Neural cell (in vitro differentiated cells): ENCODE measurements at regions not wholly inside any gene's neighbourhood (a gene's known extent, or its start where the extent isn't known, plus 50 kb on each side); places are given as distances from the start of the nearest gene placed in this dataset.

Experiments used
- H2AFZ ChIP-seq: fragments of 200-600, 300-800 bp; sonication (generic), shearing (Covaris generic); 2 replicates; pipeline ENCODE4 v1.6.0; 2014; ENCODE audit warnings: low read depth, mild to moderate bottlenecking, antibody characterized with exemption, low read length, moderate library complexity
- H3F3A ChIP-seq: fragments of 200-600 bp; shearing (Covaris generic); 2 replicates; pipeline ENCODE4 v1.6.1; 2016; ENCODE audit warnings: mild to moderate bottlenecking, moderate library complexity, mixed read lengths, antibody characterized with exemption, low read length; ENCODE audit not compliant: insufficient read depth, poor library complexity, severe bottlenecking
- H3K27ac ChIP-seq: fragments of 200-600, 300-800 bp; sonication (generic), shearing (Covaris generic); 2 replicates; pipeline ENCODE4 v1.5.1; 2014; ENCODE audit warnings: mild to moderate bottlenecking, low read length, moderate library complexity
- H3K27me3 ChIP-seq: fragments of 300-800, 200-600 bp; sonication (generic), shearing (Covaris generic); 2 replicates; pipeline ENCODE4 v1.6.0; 2014; ENCODE audit warnings: mild to moderate bottlenecking, low read depth, low read length, moderate library complexity; ENCODE audit not compliant: insufficient read depth
- H3K36me3 ChIP-seq: fragments of 300-800, 200-600 bp; sonication (generic), shearing (Covaris generic); 2 replicates; pipeline ENCODE4 v1.5.1; 2014; ENCODE audit warnings: mild to moderate bottlenecking, antibody characterized with exemption, low read length, moderate library complexity; ENCODE audit not compliant: insufficient read depth
- H3K4me2 ChIP-seq: fragments of 300-800, 200-600 bp; sonication (generic), shearing (Covaris generic); 2 replicates; pipeline ENCODE4 v1.6.0; 2014; ENCODE audit warnings: mild to moderate bottlenecking, low read length
- H3K4me3 ChIP-seq: fragments of 300-800, 200-600 bp; sonication (generic), shearing (Covaris generic); 2 replicates; pipeline ENCODE4 v1.5.1; 2014; ENCODE audit warnings: mild to moderate bottlenecking, low read length, moderate library complexity
- H3K79me2 ChIP-seq: fragments of 200-600 bp; shearing (Covaris generic); replicated peaks from 2 replicates; pipeline ENCODE4 v1.6.0; 2014; ENCODE audit warnings: mild to moderate bottlenecking, low read length, moderate library complexity; ENCODE audit not compliant: insufficient read depth
- H3K9ac ChIP-seq: fragments of 300-800, 200-600 bp; sonication (generic), shearing (Covaris generic); 2 replicates; pipeline ENCODE4 v1.6.1; 2016; ENCODE audit warnings: mild to moderate bottlenecking, low read length, mixed read lengths
- H3K9me2 ChIP-seq: fragments of 200-600 bp; shearing (Covaris generic); 2 replicates; pipeline ENCODE4 v1.6.1; 2016; ENCODE audit warnings: mild to moderate bottlenecking, low read length, mixed read lengths; ENCODE audit not compliant: insufficient read depth
- H3K9me3 ChIP-seq: fragments of 200-600, 300-800 bp; sonication (generic), shearing (Covaris generic); 2 replicates; pipeline ENCODE4 v1.6.1; 2016; ENCODE audit warnings: mild to moderate bottlenecking, mixed run types, low read length, moderate library complexity, mixed read lengths
- H4K20me1 ChIP-seq: fragments of 200-600 bp; shearing (Covaris generic); 2 replicates; pipeline ENCODE4 v1.6.1; 2016; ENCODE audit warnings: mild to moderate bottlenecking, mixed run types; ENCODE audit not compliant: insufficient read depth
- EP300 ChIP-seq: fragments of 450-650 bp; conservative IDR thresholded peaks from 2 replicates; pipeline ENCODE4 v1.6.1; 2014; ENCODE audit warnings: antibody characterized with exemption, mild to moderate bottlenecking, moderate library complexity; ENCODE audit not compliant: poor library complexity, severe bottlenecking
- EZH2 ChIP-seq: fragments of 200-600, 300-800 bp; shearing (Covaris generic), sonication (generic); IDR thresholded peaks from 2 replicates; pipeline ENCODE4 v1.6.1; 2014; ENCODE audit warnings: antibody characterized with exemption, low read length, borderline replicate concordance, mild to moderate bottlenecking; ENCODE audit not compliant: insufficient read depth, poor library complexity, severe bottlenecking
- MXI1 ChIP-seq: fragments of 450-650 bp; conservative IDR thresholded peaks from 2 replicates; pipeline ENCODE4 v1.6.1; 2014; ENCODE audit warnings: antibody characterized with exemption, mild to moderate bottlenecking; ENCODE audit not compliant: poor library complexity, severe bottlenecking
- POLR2AphosphoS5 ChIP-seq: IDR thresholded peaks from 2 replicates; pipeline ENCODE4 v1.6.1; 2012
- RAD21 ChIP-seq: fragments of 450-650 bp; conservative IDR thresholded peaks from 2 replicates; pipeline ENCODE4 v1.6.1; 2014; ENCODE audit warnings: antibody characterized with exemption, mild to moderate bottlenecking, moderate library complexity
- SMC3 ChIP-seq: fragments of 450-650 bp; conservative IDR thresholded peaks from 2 replicates; pipeline ENCODE4 v1.6.1; 2014; ENCODE audit warnings: antibody characterized with exemption, mild to moderate bottlenecking, moderate library complexity; ENCODE audit not compliant: poor library complexity
- TAF1 ChIP-seq: IDR thresholded peaks from 2 replicates; pipeline ENCODE4 v1.6.1; 2012; ENCODE audit warnings: low read depth
- TF ChIP-seq, protein P1 (sequence below): fragments of 450-650 bp; IDR thresholded peaks from 2 replicates; pipeline ENCODE4 v1.5.1; 2014; ENCODE audit warnings: antibody characterized with exemption, mild to moderate bottlenecking, moderate library complexity; ENCODE audit not compliant: poor library complexity, severe bottlenecking
- TF ChIP-seq, protein P2 (sequence below): IDR thresholded peaks from 2 replicates; pipeline ENCODE4 v1.6.1; 2012; ENCODE audit warnings: borderline replicate concordance

DNA sequence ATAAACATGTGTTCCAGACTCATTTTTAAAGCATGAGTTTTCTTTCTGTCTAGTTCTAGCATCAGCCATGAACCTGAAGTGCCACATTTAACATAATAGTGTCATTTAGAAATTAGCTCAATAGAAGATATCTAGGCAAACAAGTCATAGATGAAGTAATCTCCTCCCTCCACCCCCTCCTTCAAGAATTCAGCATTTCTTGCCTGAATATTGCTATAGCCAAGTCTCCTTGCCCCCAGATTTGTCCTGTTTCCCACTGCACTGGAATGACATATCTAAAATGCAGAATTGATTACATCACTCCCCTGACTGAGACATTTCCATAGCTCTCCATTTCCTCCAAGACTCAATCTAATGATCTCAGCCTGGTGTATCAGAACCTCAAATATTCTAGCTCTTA lies 134.9 kb upstream of the BACH2 start:
- H3K27ac ChIP-seq: peak overlapping the region; percentile 4
- H3K9me3 ChIP-seq: no peaks in the 10 kb centered on the region
- no peak overlapping the region for H3K4me2 ChIP-seq
- no peak for TF ChIP-seq MXI1
- no peak for TF ChIP-seq EP300
- no peak for TF ChIP-seq TAF1
- TF ChIP-seq SMC3: no peak
- no peak for TF ChIP-seq POLR2AphosphoS5
- TF ChIP-seq, protein P1, sequence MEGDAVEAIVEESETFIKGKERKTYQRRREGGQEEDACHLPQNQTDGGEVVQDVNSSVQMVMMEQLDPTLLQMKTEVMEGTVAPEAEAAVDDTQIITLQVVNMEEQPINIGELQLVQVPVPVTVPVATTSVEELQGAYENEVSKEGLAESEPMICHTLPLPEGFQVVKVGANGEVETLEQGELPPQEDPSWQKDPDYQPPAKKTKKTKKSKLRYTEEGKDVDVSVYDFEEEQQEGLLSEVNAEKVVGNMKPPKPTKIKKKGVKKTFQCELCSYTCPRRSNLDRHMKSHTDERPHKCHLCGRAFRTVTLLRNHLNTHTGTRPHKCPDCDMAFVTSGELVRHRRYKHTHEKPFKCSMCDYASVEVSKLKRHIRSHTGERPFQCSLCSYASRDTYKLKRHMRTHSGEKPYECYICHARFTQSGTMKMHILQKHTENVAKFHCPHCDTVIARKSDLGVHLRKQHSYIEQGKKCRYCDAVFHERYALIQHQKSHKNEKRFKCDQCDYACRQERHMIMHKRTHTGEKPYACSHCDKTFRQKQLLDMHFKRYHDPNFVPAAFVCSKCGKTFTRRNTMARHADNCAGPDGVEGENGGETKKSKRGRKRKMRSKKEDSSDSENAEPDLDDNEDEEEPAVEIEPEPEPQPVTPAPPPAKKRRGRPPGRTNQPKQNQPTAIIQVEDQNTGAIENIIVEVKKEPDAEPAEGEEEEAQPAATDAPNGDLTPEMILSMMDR: no peak
- TF ChIP-seq RAD21: no peak
- no peak for TF ChIP-seq EZH2
- TF ChIP-seq, protein P2, sequence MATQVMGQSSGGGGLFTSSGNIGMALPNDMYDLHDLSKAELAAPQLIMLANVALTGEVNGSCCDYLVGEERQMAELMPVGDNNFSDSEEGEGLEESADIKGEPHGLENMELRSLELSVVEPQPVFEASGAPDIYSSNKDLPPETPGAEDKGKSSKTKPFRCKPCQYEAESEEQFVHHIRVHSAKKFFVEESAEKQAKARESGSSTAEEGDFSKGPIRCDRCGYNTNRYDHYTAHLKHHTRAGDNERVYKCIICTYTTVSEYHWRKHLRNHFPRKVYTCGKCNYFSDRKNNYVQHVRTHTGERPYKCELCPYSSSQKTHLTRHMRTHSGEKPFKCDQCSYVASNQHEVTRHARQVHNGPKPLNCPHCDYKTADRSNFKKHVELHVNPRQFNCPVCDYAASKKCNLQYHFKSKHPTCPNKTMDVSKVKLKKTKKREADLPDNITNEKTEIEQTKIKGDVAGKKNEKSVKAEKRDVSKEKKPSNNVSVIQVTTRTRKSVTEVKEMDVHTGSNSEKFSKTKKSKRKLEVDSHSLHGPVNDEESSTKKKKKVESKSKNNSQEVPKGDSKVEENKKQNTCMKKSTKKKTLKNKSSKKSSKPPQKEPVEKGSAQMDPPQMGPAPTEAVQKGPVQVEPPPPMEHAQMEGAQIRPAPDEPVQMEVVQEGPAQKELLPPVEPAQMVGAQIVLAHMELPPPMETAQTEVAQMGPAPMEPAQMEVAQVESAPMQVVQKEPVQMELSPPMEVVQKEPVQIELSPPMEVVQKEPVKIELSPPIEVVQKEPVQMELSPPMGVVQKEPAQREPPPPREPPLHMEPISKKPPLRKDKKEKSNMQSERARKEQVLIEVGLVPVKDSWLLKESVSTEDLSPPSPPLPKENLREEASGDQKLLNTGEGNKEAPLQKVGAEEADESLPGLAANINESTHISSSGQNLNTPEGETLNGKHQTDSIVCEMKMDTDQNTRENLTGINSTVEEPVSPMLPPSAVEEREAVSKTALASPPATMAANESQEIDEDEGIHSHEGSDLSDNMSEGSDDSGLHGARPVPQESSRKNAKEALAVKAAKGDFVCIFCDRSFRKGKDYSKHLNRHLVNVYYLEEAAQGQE: no peak
- no peaks in the 10 kb centered on the region for H4K20me1 ChIP-seq
- H3K4me3 ChIP-seq: no peak overlapping the region
- H3K79me2 ChIP-seq: no peaks in the 10 kb centered on the region
- no peaks in the 10 kb centered on the region for H3K36me3 ChIP-seq
- no peak overlapping the region for H3K9ac ChIP-seq
- H3F3A ChIP-seq: no peaks in the 10 kb centered on the region
- no peak overlapping the region for H2AFZ ChIP-seq
- no peaks in the 10 kb centered on the region for H3K27me3 ChIP-seq
- H3K9me2 ChIP-seq: no peaks in the 10 kb centered on the region

DNA sequence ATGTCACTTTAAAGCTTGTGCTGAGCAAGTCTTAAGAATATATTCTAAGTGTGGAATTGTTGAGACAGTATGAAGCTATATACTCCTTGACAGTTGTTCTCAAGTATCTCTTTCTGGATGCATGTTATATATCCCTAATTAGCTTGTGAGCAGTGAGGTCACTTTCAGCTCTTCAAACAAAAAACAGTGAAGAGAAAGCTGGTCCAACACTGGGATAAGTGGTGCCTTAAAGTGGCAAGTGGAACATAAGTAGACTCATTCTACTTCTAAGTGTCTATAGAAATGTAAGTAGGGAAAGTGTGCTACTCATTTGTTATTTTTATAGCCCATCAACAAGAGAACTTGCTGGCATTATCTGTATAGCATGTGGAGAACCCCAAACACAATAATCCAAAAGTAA lies 133.1 kb upstream of the BACH2 start:
- Histone ChIP-seq H3K4me2 (no peak overlapping the region), H3K9me3 (no peaks in the 10 kb centered on the region), H2AFZ (no peak overlapping the region), H3K36me3 (no peaks in the 10 kb centered on the region), H3K27ac (no peak overlapping the region), H3K9ac (no peak overlapping the region), H3K27me3 (no peaks in the 10 kb centered on the region), H3K4me3 (no peak overlapping the region), H4K20me1 (no peaks in the 10 kb centered on the region), H3K9me2 (no peaks in the 10 kb centered on the region), H3F3A (no peaks in the 10 kb centered on the region), H3K79me2 (no peaks in the 10 kb centered on the region)
- TF ChIP-seq RAD21 (no peak), EZH2 (no peak), SMC3 (no peak), MXI1 (no peak), POLR2AphosphoS5 (no peak), TAF1 (no peak), EP300 (no peak)
- TF ChIP-seq, protein P2: no peak
- TF ChIP-seq, protein P1: no peak
